ENCODE measurements at regions not wholly inside any gene's neighbourhood (a gene's known extent, or its start where the extent isn't known, plus 50 kb on each side); places are given as distances from the start of the nearest gene placed in this dataset.

DNA sequence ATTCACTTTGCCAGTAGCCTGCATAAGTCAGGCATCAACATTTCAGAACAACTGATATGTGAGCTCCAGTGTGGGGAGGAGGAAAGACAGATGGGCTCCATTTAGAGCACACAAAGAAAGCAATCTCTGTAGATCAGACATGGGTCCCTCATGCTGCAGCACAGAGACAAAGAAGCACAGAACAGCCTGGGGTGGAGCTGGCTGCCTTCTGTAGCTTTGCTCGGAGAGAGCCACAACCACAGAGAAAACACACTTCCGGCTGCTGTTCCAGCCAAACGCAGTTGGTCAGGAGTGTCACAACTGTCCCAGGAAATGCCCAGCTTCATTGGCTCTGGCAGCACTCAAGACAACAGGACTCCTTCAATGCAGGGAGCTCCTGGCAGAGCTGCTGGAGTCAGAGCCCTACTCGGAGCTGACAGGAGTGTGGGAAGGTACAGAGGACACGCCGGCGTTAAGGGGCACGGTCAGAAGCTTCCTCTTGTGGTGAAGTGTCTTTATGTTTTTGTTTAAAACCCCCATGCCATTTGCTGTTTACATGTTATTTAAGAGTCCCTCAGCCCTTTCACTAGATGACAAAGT, 494.4 kb downstream of the TCERG1L start:
- no peak overlapping the region for H3K4me3 ChIP-seq (replicated peaks in 1 of 2; ENCODE audit: low read depth in 2 of 2, low read length in 2 of 2)
- TF ChIP-seq, protein P1, sequence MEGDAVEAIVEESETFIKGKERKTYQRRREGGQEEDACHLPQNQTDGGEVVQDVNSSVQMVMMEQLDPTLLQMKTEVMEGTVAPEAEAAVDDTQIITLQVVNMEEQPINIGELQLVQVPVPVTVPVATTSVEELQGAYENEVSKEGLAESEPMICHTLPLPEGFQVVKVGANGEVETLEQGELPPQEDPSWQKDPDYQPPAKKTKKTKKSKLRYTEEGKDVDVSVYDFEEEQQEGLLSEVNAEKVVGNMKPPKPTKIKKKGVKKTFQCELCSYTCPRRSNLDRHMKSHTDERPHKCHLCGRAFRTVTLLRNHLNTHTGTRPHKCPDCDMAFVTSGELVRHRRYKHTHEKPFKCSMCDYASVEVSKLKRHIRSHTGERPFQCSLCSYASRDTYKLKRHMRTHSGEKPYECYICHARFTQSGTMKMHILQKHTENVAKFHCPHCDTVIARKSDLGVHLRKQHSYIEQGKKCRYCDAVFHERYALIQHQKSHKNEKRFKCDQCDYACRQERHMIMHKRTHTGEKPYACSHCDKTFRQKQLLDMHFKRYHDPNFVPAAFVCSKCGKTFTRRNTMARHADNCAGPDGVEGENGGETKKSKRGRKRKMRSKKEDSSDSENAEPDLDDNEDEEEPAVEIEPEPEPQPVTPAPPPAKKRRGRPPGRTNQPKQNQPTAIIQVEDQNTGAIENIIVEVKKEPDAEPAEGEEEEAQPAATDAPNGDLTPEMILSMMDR (IDR thresholded peaks at IDR 0.05; ENCODE audit: low read depth, low read length), result no peak
- DNase-seq (ENCODE audit: low read depth in 2 of 2), result no peak

DNA sequence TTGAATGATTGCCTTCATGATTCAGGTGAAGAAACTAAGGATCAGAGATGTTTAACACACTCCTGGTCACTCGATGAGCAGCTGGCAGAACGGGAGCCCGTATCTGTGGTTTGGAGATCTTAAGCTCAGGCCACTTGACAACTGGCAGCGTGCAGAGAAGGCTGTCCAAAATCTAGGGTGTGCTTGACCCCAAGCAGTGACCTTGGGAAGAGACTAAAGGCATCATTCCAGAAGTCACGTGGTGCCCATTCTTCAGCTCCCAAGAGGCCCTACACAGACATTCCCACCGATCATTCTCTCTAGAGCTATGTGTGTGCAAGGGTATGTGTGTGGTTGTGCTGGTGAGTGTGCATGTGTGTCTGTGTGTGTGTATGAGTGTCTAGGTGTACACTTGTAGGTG, 493.8 kb downstream of the TCERG1L start:
- TF ChIP-seq, protein P1 (IDR thresholded peaks at IDR 0.05; ENCODE audit: low read depth, low read length), result no peak
- H3K4me3 ChIP-seq (replicated peaks in 1 of 2; ENCODE audit: low read depth in 2 of 2, low read length in 2 of 2), result no peak overlapping the region
- no peak for DNase-seq (ENCODE audit: low read depth in 2 of 2)

DNA sequence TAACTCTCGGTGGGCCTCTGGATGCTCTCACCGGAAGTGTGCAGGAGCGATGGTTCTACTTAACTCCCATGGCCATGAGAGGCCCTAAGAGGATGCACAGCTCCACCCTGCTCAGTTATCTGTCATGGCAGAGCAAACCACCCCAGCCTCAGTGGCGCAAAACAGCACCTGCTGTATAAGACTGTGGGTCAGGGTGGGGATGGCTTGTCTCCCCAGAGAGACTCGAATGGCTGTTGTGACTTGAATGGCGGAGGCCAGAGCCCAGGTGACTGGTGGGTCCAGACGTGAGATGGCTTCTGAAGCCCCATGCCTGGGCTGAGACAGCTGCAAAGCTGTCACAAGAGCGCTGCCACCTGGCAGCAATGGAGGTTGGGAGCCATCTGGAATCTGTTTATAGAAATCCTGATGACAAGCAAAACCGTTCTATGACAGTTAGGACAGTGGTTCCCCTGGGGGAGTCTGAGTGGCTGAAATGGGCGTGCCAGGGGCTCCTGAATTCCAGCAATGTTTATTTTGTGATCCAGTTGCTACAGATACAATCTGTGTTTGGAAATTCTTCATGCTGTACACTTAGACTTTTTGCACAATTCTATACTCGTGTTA, 490.5 kb downstream of the TCERG1L start:
- no peak for DNase-seq (ENCODE audit: low read depth in 2 of 2)
- no peak overlapping the region for H3K4me3 ChIP-seq (replicated peaks in 1 of 2; ENCODE audit: low read depth in 2 of 2, low read length in 2 of 2)
- TF ChIP-seq, protein P1 (IDR thresholded peaks at IDR 0.05; ENCODE audit: low read depth, low read length), result no peak

DNA sequence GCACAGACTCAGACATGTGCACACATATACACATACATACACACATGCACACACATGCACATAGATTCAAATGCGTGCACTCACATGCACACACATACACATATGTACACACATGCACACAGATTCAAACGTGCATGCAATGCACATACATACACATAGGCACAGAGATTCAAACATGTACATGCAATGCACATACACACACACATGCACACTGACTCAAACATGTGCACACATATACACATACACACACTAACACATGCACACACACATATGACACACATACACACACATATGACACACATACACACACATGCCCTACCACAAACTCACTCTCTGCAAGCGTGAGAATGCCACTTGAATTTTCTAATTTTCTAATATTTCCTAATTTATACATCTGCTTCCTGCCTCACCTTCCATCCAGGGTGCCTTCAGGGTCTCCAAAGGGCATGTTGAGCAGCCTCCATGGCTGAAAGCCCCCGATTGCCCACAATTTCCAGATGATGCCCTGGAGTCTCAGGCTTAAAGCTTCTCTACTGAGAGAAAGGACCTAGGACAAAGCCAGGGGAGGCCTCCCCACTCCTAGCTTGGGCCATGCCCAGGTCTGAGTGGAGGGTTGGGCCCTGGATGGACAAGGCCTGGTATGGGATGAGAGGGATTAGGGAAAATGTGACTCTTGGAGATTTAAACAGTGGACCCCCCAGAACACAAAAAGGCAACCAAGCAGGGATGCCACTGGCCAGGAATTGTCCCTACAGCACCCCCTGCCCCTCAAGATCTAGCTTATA, 487.1 kb downstream of the TCERG1L start:
- TF ChIP-seq, protein P1 (IDR thresholded peaks at IDR 0.05; ENCODE audit: low read depth, low read length), result no peak
- H3K4me3 ChIP-seq (replicated peaks in 1 of 2; ENCODE audit: low read depth in 2 of 2, low read length in 2 of 2), result no peak overlapping the region
- DNase-seq (ENCODE audit: low read depth in 2 of 2), result no peak

DNA sequence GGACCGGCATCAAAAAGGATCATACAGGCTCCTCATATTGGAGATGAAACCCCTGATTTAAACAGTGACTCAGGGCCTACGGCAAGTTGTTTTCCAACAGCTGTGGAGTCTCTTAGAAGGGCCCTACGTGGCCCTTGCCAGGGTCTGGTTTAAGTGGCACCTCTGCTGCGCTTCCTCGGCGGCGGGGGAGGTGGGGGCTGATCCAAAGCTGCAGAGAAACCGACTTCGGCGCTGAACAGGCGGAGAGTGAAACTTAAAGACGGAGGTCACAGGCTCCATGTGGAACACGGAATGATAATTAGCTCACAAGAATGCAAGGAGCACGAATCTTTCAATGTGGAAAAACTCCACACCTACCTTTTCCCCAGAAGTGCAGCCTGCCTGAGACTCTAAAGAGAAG, 477.9 kb downstream of the TCERG1L start:
- no peak overlapping the region for H3K4me3 ChIP-seq (replicated peaks in 1 of 2; ENCODE audit: low read depth in 2 of 2, low read length in 2 of 2)
- DNase-seq (ENCODE audit: low read depth in 2 of 2), result no peak
- TF ChIP-seq, protein P1 (IDR thresholded peaks at IDR 0.05; ENCODE audit: low read depth, low read length), result no peak

DNA sequence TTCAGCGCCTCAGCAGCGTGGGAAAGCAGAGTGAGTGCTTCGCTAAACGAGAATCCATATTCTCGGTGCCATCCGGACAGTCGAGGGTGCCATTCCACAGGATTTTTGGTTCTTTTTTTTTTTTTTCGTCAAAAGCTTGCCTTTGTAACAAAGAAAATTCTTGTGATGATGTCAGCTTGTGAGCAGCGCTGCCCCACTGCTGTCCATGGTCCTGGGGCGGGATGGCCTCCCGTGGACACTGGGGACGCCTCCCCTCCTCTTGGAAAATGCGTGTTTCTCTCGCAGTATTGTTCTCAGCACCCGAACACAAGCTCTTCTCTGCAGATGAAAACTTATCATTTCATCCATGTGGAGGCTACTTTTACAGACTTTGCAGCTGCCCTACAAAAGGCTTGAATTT, 477.4 kb downstream of the TCERG1L start:
- H3K4me3 ChIP-seq (replicated peaks in 1 of 2; ENCODE audit: low read depth in 2 of 2, low read length in 2 of 2), result no peak overlapping the region
- TF ChIP-seq, protein P1 (IDR thresholded peaks at IDR 0.05; ENCODE audit: low read depth, low read length), result no peak
- no peak for DNase-seq (ENCODE audit: low read depth in 2 of 2)
